BLaER1 (cell line): ENCODE measurements at regions not wholly inside any gene's neighbourhood (a gene's known extent, or its start where the extent isn't known, plus 50 kb on each side); places are given as distances from the start of the nearest gene placed in this dataset.

Source experiments
- H3K27ac ChIP-seq: shearing (Covaris generic); formaldehyde crosslinking; 2 replicates; pipeline ENCODE4 v1.8.1; 2022
- H3K27me3 ChIP-seq: shearing (Covaris generic); formaldehyde crosslinking; 2 replicates; pipeline ENCODE4 v1.8.1; 2022
- H3K36me3 ChIP-seq: shearing (Covaris generic); formaldehyde crosslinking; 2 replicates; pipeline ENCODE4 v1.8.1; 2022
- H3K4me1 ChIP-seq: shearing (Covaris generic); formaldehyde crosslinking; 2 replicates; pipeline ENCODE4 v1.8.1; 2022
- H3K4me2 ChIP-seq: shearing (Covaris generic); formaldehyde crosslinking; 2 replicates; pipeline ENCODE4 v1.8.1; 2022
- H3K4me3 ChIP-seq: shearing (Covaris generic); formaldehyde crosslinking; 2 replicates; pipeline ENCODE4 v1.8.1; 2022
- H3K9ac ChIP-seq: shearing (Covaris generic); formaldehyde crosslinking; 2 replicates; pipeline ENCODE4 v1.8.1; 2022
- H3K9me3 ChIP-seq: shearing (Covaris generic); formaldehyde crosslinking; 2 replicates; pipeline ENCODE4 v1.8.1; 2022
- H4K20me1 ChIP-seq: shearing (Covaris generic); formaldehyde crosslinking; 2 replicates; pipeline ENCODE4 v1.8.1; 2022
- Cebpa-rat ChIP-seq: shearing (Covaris generic); IDR thresholded peaks from 2 replicates; pipeline ENCODE4 v1.8.1; 2022

DNA sequence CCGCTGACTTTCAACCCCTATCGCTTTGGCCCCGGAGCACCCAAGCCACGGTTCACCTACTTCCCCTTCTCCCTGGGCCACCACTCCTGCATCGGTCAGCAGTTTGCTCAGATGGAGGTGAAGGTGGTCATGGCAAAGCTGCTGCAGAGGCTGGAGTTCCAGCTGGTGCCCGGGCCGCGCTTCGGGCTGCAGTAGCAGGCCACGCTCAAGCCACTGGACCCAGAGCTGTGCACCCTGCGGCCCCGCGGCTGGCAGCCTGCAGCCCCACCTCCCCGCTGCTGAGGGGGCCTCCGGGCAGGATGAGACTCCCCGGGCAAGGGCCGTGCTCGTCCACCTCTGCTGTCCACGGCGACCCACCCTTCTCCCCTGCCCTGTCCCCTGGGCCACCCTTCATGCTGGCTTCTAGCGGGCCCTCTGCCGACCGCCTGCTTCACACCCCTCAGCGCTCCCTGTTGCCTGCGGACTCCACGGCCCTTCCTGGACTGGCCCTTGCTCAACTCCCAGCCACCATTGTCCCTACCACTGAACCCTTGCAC, 92.2 kb upstream of the TRABD2B start:
- no peak overlapping the region for H3K27ac ChIP-seq
- H3K4me1 ChIP-seq = no peaks in the 10 kb centered on the region
- H3K4me2 ChIP-seq = no peak overlapping the region
- no peaks in the 10 kb centered on the region for H4K20me1 ChIP-seq
- no peak for TF ChIP-seq Cebpa-rat
- no peaks in the 10 kb centered on the region for H3K27me3 ChIP-seq
- H3K36me3 ChIP-seq = no peaks in the 10 kb centered on the region
- no peak overlapping the region for H3K9ac ChIP-seq
- no peak overlapping the region for H3K4me3 ChIP-seq
- H3K9me3 ChIP-seq = no peaks in the 10 kb centered on the region

DNA sequence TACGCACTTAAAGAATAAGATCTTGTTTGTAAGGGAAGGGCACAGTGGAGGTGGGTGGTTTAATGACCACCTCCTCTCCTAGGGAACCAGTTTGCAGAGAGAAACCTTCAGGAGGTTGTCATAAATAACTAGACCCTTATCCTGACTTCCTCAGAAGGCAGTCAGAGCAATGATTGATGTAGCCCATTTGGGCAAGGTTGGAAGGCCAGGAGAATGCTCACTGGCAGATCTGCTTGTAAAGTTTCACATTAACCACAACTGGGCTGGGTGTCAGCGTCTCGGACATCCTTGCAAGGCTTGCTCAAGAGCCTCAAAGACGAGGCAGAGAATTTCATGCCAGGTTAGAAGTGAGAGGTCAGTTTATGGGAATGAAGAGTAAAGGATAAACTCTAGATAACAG, 87.6 kb upstream of the TRABD2B start:
- H3K4me3 ChIP-seq = no peak overlapping the region
- no peak overlapping the region for H3K4me2 ChIP-seq
- H3K9ac ChIP-seq = no peak overlapping the region
- H4K20me1 ChIP-seq = no peaks in the 10 kb centered on the region
- no peaks in the 10 kb centered on the region for H3K27me3 ChIP-seq
- H3K9me3 ChIP-seq = no peaks in the 10 kb centered on the region
- TF ChIP-seq Cebpa-rat = no peak
- no peak overlapping the region for H3K27ac ChIP-seq
- H3K36me3 ChIP-seq = no peaks in the 10 kb centered on the region
- no peaks in the 10 kb centered on the region for H3K4me1 ChIP-seq

DNA sequence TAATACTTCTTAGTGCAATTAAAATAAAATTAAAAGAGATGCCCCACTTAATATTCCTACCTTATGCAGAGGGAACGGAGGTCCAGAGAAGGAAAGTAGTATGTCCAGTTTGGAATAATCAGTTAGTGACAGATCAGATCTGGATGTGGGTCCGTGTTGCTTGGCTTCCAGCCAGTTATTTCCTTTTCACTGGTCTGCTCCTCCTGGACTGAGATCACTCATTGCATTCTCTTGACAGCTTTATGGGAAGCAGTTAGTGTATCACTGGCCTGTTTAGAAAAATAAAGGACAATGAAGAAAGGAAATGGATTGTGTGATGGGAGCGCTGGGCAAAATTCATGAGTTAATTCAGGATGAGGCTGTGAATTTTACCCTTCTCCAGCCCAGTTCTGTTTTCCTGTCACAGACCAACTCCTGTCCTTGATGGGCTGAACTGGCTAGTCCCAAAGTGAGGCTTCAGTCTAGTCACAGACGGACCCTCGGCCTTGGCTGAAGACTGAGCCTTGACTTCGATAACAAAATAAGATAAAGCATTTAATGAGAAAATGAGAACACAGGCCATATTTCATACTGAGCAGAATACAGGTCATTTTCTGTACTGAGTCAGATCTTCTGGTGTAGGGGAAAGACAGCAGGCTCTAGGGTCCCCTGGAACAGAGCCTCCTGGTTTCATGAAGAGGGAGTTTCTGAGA, 85.2 kb upstream of the TRABD2B start:
- no peak overlapping the region for H3K9ac ChIP-seq
- H3K4me1 ChIP-seq = no peaks in the 10 kb centered on the region
- no peak for TF ChIP-seq Cebpa-rat
- no peaks in the 10 kb centered on the region for H3K9me3 ChIP-seq
- no peaks in the 10 kb centered on the region for H3K27me3 ChIP-seq
- no peaks in the 10 kb centered on the region for H3K36me3 ChIP-seq
- H4K20me1 ChIP-seq = no peaks in the 10 kb centered on the region
- no peak overlapping the region for H3K4me3 ChIP-seq
- no peak overlapping the region for H3K27ac ChIP-seq
- H3K4me2 ChIP-seq = no peak overlapping the region

DNA sequence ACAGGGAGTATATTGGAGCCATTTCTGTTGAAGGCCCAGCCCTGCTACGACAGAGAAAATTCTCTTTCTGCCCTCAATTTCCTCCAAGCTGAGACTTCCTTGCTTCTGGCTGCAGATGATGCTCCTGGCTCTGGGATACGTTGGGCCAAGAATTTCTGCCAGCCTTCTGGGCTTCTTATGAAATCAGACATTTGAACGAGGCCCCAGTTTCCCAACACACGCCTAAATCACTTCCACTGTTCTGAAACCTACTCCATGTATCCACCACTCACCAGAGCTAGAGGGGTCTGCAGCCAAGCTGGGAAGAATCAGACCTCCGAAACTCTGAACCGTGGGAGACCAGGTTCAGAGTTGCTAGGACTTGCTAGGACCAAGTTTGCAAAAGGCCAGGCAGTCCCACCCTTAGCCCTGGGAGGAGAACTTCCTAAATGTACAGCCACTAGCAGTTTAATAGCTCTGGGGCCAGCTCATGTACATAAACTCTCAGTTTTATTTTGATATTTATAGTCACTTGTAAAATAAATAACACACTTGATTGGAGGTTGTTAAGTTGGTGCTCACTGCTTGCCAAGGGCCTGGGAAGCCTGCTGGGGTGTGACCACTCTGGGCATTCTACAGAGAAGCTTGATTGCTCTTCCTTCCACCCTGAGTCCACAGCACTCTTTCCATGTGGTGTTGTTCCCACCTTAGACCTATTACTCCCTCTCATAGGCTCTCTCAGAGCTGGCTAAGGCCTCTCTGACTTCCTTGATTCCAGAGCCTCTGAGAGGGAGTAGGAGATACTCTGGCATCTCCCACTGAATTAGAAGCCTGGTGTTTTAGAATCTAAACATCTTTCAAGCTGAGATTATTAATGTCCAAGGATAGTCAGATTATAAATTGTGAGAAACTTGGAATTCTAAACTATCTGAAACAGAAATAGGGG, 83.4 kb upstream of the TRABD2B start:
- H3K4me3 ChIP-seq = no peak overlapping the region
- H3K4me2 ChIP-seq = no peak overlapping the region
- H4K20me1 ChIP-seq = no peaks in the 10 kb centered on the region
- H3K36me3 ChIP-seq = no peaks in the 10 kb centered on the region
- H3K9ac ChIP-seq = no peak overlapping the region
- H3K4me1 ChIP-seq = no peaks in the 10 kb centered on the region
- H3K27ac ChIP-seq = no peak overlapping the region
- TF ChIP-seq Cebpa-rat = no peak
- no peaks in the 10 kb centered on the region for H3K9me3 ChIP-seq
- no peaks in the 10 kb centered on the region for H3K27me3 ChIP-seq

DNA sequence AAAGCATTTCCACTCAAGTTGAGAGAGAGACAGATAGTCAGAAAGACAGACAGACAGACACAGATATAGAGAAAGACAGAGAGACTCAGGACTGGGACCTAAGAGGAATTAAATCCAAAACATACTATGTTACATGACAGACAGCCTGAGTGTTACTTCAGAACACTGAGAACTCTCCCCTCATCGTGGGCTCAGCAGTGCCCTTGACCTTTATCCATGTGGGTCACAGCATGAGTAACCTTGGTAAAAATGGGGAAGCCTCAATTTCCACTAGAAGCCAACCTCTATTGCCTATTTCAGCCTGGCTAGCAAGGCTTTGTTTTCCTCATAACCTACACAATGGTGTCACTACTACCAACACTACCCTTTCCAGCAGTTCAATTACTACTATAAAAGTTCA, 81.9 kb upstream of the TRABD2B start:
- no peak overlapping the region for H3K4me2 ChIP-seq
- H3K36me3 ChIP-seq = no peaks in the 10 kb centered on the region
- H3K27ac ChIP-seq = no peak overlapping the region
- no peak overlapping the region for H3K4me3 ChIP-seq
- no peaks in the 10 kb centered on the region for H3K9me3 ChIP-seq
- no peaks in the 10 kb centered on the region for H4K20me1 ChIP-seq
- no peak overlapping the region for H3K9ac ChIP-seq
- H3K27me3 ChIP-seq = no peaks in the 10 kb centered on the region
- no peak for TF ChIP-seq Cebpa-rat
- no peaks in the 10 kb centered on the region for H3K4me1 ChIP-seq

DNA sequence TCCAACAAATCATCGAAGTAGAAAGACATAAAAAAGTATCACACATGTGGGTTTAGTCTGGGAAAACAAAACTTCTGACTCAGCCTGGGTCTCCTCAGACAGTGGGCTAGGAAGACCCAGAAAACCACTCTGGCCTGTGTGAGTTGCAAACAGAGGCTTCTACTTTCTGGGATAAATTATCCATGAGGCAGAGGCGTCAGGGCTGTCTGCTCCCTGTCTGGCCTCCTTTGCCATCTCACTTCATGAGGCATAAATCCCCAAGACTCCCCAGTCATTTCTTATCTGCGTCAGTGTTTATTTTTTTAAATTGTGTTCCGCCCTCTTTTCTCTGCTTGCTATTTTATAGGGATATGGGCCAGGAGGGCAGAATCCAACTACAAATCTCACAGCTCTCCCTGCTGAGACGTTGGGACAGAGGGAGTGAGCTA, 80.6 kb upstream of the TRABD2B start:
- no peaks in the 10 kb centered on the region for H3K36me3 ChIP-seq
- no peaks in the 10 kb centered on the region for H3K9me3 ChIP-seq
- H3K4me1 ChIP-seq = no peaks in the 10 kb centered on the region
- no peak overlapping the region for H3K4me2 ChIP-seq
- H3K27me3 ChIP-seq = no peaks in the 10 kb centered on the region
- H3K27ac ChIP-seq = no peak overlapping the region
- no peak overlapping the region for H3K9ac ChIP-seq
- no peak for TF ChIP-seq Cebpa-rat
- H3K4me3 ChIP-seq = no peak overlapping the region
- no peaks in the 10 kb centered on the region for H4K20me1 ChIP-seq

DNA sequence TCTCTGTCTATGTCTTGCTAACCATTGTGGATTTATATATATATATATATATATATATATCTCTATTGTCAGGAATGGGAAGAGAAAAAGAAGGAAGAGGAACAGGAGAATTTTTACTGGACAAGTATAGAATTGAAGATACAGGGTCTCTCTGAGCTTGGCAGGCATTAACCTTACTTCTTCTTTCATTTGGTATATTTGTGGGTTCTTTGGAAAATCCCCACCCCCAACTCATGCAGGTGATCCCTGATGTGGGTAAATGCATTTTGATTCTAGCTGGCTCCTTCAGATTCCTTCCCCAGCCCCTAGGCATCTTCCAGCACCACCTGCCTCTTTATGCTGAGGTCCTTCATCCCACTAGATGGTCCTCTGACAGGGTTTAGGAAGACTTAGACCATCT, 78.8 kb upstream of the TRABD2B start:
- no peaks in the 10 kb centered on the region for H3K36me3 ChIP-seq

DNA sequence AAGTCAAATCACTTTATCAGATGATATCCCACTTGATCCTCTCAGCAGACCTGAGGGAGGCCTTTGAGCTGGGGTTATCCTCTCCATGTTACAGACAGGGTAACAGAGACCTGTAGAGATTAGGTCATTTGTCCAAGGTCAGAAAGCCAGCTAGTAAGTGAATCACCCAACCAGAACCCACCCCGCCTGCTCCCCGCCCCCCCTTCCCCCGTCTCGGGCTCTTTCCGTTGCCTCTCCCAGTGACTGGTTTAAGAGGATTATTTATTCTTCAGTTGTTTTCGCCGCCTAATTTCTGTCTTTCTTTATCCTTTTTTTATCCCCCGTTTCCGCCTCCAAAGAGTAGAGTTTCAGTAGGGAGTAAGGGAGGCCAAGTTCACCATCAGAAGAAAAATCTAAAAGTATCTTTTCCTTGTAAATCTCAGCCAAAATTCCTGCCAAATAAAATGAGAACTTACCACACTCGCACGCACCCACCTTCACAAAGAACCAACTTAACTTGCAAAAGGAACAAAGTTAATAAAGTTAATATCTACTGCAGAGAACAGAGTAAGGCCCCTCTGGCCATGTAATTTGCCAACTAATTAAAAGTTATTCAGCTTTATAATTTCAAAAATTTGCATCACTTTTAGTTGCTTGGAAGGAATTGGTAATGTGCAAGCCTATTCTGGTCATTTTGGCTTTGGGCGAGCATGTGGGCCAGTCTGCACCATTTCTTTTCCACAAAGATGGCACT, 76.8 kb upstream of the TRABD2B start:
- no peak overlapping the region for H3K27ac ChIP-seq
- no peak overlapping the region for H3K4me3 ChIP-seq
- peaks cover 8% of the 10 kb centered on the region; the same call in 1 of the 2 replicates for H3K4me1 ChIP-seq
- no peak overlapping the region for H3K9ac ChIP-seq
- no peak for TF ChIP-seq Cebpa-rat
- no peaks in the 10 kb centered on the region for H3K9me3 ChIP-seq
- no peaks in the 10 kb centered on the region for H3K36me3 ChIP-seq
- no peaks in the 10 kb centered on the region for H3K27me3 ChIP-seq
- H3K4me2 ChIP-seq = no peak overlapping the region
- H4K20me1 ChIP-seq = no peaks in the 10 kb centered on the region

More for the DNA sequence above, 78.8 kb upstream of the TRABD2B start:
- H3K4me2 ChIP-seq = no peak overlapping the region
- no peak overlapping the region for H3K4me3 ChIP-seq
- H3K27me3 ChIP-seq = no peaks in the 10 kb centered on the region
- no peaks in the 10 kb centered on the region for H3K4me1 ChIP-seq
- no peak overlapping the region for H3K9ac ChIP-seq
- no peak overlapping the region for H3K27ac ChIP-seq
- no peaks in the 10 kb centered on the region for H4K20me1 ChIP-seq
- TF ChIP-seq Cebpa-rat = no peak
- H3K9me3 ChIP-seq = no peaks in the 10 kb centered on the region

DNA sequence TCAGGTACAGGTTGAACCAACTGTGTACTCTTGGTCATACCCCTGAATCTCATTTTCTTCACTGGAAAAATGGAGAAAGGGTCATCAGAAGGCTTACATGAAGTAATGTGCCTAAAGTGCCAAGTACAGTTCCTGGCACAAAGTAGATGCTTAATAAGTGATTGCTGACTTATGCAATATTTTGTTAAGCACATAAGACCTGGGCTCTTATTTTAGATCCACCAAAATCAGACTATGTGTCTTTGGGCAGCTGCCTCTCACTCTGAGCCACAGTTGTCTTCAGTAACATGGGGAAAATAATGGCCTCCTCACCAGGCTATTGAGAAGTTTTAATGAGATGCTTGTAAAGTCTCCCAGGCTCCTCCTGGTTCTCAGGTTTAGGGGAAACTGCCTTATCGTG, 74.3 kb upstream of the TRABD2B start:
- Histone ChIP-seq H3K27me3 (no peaks in the 10 kb centered on the region), H3K4me3 (no peak overlapping the region), H4K20me1 (no peaks in the 10 kb centered on the region), H3K27ac (no peak overlapping the region), H3K36me3 (no peaks in the 10 kb centered on the region), H3K9me3 (no peaks in the 10 kb centered on the region), H3K4me1 (peaks cover 8% of the 10 kb centered on the region; the same call in 1 of the 2 replicates), H3K4me2 (no peak overlapping the region), H3K9ac (no peak overlapping the region)
- TF ChIP-seq Cebpa-rat = no peak
